Right ventricle myocardium superior (tissue), 1 donor: ENCODE measurements at regions not wholly inside any gene's neighbourhood (a gene's known extent, or its start where the extent isn't known, plus 50 kb on each side); places are given as distances from the start of the nearest gene placed in this dataset.
"Not testable (repeated sequence)": the region's sequence is repeated elsewhere in the genome, so short reads cannot be mapped to it uniquely, and the experiment has no call there.

Source experiments
- ATAC-seq: fragments of 200-7000 bp; cut with Tn5 transposase; one replicate; pipeline ENCODE4 v1.9.1; 2020; ENCODE audit warnings: mild to moderate bottlenecking; ENCODE audit not compliant: poor library complexity
- DNase-seq: peaks from one replicate; pipeline ENCODE4 v3.0.0-alpha.2; 2020
- intact Hi-C: fragments of 100-400 bp; cut with DNase I; formaldehyde crosslinking; loops from one replicate; pipeline ENCODE4 v1.11.2; 2022
- donor health status: DM: no; HTN: yes; CAD: no; lungs with severe emphysema.

GRCh38 chr15:87656372-87656771 is 600.2 kb downstream of the NTRK3 start:
- no peak for DNase-seq
- ATAC-seq: no peak
- intact Hi-C loops: no loop called here

- ATAC-seq (no peak), DNase-seq (no peak)
- intact Hi-C loops: no loop called here
These were observed 602.9 kb downstream of the NTRK3 start for GRCh38 chr15:87653646-87654045.

GRCh38 chr15:87649175-87649574 is 607.4 kb downstream of the NTRK3 start:
- intact Hi-C loops: no loop called here
- DNase-seq (no peak), ATAC-seq (no peak)

GRCh38 chr15:87648278-87648677 is 608.3 kb downstream of the NTRK3 start:
- intact Hi-C loops: no loop called here
- ATAC-seq: no peak
- no peak for DNase-seq

GRCh38 chr15:87645723-87646122 is 610.8 kb downstream of the NTRK3 start:
- DNase-seq (no peak), ATAC-seq (no peak)
- intact Hi-C loops: no loop called here

- intact Hi-C loops, ATAC-seq, DNase-seq: not testable (repeated sequence)
These were observed 613.5 kb downstream of the NTRK3 start for GRCh38 chr15:87642997-87643396.

GRCh38 chr15:87639305-87640011 is 617.1 kb downstream of the NTRK3 start:
- intact Hi-C loops: no loop called here
- DNase-seq: no peak
- no peak for ATAC-seq

DNA sequence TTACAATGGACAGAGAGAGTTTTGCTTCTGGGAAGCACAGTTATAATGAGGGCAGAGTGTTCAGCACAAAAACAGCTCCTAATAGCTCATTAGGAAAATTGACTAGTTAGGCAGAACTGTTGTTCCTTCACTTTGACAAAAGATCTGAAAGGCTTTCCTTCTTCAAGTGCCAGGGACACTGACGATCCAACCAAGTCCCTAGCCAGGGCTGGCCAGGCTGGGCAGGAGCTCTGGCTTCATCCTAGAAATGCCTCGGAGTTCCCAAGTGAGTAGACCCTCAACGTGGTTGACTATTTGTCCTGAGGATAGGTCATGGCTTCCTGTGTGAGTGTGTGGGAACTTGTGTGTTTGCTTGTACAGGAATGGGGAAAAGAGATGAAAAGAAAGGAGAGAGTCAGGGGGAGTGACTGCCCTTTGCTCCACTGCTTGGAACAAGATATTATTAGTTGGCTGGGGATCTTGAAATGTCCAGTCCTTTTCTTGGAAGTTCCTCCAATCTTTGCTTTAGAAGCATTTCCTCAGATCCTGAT is 617.9 kb downstream of the NTRK3 start:
- DNase-seq (no peak), ATAC-seq (no peak)
- intact Hi-C loops: no loop called here

GRCh38 chr15:87634361-87634760 is 622.2 kb downstream of the NTRK3 start:
- no peak for ATAC-seq
- DNase-seq: no peak
- intact Hi-C loops: no loop called here

GRCh38 chr15:87633525-87633924 is 623.0 kb downstream of the NTRK3 start:
- DNase-seq (no peak), ATAC-seq (no peak)
- intact Hi-C loops: no loop called here

DNA sequence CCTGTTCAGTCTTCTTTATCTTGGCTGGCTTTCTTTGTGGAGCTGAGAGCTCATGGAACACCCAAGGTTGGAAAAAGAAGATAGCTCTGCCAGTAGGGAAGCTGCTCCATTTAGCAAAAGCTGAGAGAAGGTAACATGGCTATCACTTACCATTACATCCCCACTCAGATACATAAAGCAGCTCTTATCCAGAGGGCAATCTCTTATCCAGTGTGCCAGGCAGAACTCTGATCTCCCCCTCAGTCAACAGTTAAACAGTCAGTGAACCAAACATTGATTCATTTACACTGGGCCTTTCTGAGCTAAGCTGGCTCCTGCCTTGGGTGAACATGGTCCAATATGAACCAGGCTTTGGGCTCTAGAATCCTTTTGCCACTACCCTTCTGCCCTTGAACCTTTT is 624.2 kb downstream of the NTRK3 start:
- DNase-seq (no peak), ATAC-seq (no peak)
- intact Hi-C loops: no loop called here

DNA sequence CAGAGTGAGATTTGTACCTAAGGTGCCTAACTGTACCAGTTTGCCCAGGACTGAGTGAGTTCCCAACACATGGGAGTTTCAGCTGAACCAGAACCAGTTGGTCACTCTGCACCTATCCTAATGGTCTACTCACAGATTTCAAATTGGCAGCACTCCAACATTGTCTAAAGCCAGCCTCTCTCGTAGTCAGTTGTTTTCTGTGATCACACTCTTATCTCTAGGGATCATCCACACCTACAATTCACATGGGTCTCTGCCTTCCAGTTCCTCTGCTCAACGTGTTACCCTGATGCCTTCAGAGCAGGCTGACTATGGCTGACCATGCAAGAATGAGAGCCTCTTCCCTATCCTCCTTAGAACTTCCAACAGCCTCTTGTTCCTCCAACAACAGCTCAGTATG is 624.8 kb downstream of the NTRK3 start:
- intact Hi-C loops: no loop called here
- no peak for ATAC-seq

DNA sequence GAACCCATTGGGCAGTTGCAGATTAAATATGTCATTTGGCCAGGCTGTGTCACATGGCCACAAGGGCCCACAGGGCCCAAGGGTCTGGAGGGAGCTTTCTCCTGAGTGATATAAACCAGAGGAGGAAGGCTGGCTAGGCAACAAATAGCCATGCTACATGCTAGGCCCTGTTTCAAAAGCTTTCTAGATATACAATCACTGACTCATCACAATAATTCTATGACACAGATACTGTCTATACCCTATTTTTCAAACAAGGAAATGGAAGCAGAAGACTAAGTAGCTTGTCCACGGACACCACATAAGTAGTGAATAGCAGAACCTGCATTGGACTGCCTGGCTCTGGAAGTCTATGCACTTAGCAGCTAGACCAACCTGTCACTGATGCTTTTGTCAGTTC is 625.4 kb downstream of the NTRK3 start:
- ATAC-seq (no peak), DNase-seq (no peak)
- intact Hi-C loops: no loop called here

More for the DNA sequence above, 624.8 kb downstream of the NTRK3 start:
- no peak for DNase-seq

DNA sequence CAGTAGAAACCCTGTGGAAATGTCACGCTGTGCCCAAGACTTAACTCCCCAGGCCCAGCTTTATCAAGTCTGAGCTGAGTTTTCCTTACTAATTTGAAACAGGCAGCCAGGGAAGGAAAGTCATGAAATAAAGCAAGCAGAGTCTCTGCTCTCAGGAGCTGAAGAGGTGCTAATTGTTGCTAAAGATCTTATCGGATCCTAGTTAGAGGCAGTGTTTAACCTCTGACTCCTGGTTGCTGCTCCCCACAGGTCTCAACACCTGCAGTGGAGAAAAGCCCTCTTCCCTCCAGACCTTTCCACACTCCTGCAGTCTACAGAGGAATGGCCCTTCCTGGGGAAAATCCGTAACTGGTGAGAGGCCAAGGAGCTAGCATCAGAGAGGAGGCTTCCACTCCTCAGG is 628.2 kb downstream of the NTRK3 start:
- no peak for DNase-seq
- intact Hi-C loops: no loop called here
- no peak for ATAC-seq

DNA sequence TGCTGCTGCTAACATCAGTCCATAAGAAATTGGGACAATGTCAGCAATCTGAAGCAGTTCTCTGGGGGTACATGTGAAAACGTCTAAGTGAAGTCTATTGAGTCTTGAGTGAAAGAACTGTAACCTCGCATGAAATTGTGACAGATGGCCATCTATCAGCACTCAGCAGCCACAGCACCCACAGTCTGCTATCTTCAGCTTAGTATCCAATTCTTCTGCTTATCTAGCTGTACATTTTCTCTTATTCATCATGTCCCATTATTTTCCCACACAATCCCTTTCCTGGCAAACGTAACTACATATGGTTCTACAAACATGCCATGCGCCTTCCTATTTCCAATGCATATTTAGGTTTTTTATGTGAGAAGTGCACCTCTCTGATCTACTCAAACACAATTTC is 629.7 kb downstream of the NTRK3 start:
- intact Hi-C loops: no loop called here
- no peak for ATAC-seq
- no peak for DNase-seq

DNA sequence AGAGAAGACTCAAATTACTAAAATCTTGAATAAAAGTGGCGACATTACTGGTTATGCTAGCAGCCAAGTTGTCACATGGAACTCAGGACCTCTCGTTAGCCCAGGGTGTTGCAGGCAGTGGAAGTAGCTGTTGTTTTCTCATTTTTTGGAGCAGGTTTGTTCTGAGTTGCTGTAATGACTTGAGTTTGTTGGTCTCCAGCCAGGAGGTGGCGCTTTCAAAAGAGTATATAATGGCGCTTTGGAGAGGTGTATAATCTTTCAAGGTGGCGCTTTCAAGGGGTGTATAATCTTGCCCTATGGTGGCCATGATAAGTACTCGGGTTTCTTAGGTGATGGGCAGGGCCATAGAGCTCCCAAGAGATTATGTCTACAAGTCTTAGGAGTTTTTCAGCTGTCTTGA is 632.7 kb downstream of the NTRK3 start:
- ATAC-seq (no peak), DNase-seq (no peak)
- intact Hi-C loops: no loop called here

DNA sequence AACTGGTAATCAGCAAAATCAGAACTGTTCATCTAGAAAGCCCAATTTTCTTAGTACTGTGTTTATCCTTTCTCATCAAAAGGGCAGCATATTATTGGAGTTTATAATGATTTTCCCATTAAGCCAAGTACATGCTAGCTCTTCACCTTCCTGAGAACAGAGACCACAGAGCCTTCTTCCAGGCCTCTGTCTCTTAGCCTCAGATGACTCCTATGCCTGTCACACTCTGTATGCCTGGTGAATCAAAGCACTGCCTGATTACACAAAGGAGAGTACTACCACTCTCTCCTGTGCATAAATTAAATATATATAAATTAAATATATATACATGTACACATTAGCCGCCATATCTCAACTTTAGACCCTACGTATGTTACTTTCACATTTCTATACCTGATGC is 636.1 kb downstream of the NTRK3 start:
- no peak for DNase-seq
- intact Hi-C loops: no loop called here
- ATAC-seq: no peak

DNA sequence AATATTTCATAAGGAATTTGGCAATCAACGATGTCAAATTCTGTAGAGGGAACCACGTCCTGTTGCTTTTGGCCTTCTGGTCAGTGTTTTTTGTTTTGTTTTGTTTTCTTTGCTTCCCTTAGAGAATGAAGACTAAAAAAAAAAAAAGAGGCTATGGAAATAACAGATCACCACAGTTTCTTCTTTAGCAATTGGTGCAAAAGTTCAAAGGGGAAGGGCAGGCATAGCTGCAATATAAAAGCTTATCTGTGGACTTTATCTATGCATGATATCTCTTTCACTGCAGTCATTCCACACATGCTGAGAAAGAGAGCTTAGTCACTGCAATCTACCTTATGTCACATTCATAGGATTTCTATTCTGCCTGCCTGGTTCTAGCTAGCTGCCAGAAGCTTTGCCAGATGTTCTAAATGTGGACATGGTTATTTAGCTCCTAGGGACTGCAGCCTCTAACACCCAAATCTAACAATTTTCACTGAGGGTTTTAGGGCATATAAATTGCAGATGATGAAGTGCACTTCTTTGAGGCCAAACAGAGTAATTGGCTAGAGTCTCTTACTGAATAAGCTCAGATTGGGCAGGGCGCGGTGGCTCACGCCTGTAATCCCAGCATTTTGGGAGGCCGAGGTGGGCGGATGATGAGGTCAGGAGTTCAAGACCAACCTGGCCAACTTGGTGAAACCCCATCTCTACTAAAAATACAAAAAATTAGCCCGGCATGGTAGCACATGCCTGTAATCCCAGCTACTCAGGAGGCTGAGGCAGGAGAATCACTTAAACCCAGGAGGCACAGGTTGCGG is 637.2 kb downstream of the NTRK3 start:
- ATAC-seq (peak; percentile 93), DNase-seq (peak; percentile 50)
- intact Hi-C loops: no loop called here

- DNase-seq (no peak), ATAC-seq (no peak)
- intact Hi-C loops: no loop called here
These were observed 638.3 kb downstream of the NTRK3 start for GRCh38 chr15:87618203-87618725.

DNA sequence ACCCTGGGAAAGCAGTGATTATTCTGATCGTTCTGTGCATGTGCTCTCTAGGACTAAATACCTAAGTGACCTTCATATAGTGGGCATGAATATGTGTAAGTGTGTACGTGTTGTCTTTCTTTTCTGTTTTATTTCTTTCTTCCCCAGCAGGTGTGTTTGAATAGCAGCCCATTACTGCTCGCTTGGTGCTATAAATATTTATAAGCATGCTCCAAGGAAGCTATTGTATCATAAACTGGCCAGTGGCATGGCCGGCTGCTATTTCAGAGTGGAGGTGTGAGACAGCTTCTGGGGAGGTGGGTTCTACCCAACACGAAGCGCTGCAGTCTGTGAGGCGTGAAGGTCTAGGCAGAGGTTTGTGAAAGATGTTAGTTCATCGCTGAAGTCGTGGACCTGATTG is 641.8 kb downstream of the NTRK3 start:
- intact Hi-C loops: no loop called here
- no peak for ATAC-seq
- DNase-seq: no peak
